Astrocyte of the hippocampus (primary cell): ENCODE measurements at regions not wholly inside any gene's neighbourhood (a gene's known extent, or its start where the extent isn't known, plus 50 kb on each side); places are given as distances from the start of the nearest gene placed in this dataset.
"Not testable (repeated sequence)": the region's sequence is repeated elsewhere in the genome, so short reads cannot be mapped to it uniquely, and the experiment has no call there.

ENCODE experiments used
- DNase-seq: peaks from one replicate; pipeline ENCODE4 v3.0.0; 2011; ENCODE audit warnings: low read depth, low spot score

DNA sequence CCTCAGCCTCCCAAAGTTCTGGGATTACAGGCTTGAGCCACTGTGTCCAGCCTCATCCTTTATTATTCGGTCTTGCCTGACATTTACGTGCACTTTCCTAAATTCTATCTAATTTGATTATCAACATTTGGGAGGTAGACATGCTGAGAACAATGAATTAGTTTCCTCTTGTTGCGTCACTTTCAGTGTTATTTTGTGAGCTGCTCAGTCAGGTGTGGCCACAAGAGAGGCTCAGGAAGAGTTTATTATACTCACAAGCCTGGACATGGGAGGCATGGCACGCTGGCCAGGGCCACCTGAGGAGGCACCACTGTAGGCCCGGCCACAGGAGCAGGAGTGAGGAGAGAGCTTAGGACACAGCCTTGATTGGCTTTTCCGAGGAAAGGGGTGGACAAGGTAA is 59.7 kb upstream of the RBFOX2 start:
- no peak for DNase-seq

DNA sequence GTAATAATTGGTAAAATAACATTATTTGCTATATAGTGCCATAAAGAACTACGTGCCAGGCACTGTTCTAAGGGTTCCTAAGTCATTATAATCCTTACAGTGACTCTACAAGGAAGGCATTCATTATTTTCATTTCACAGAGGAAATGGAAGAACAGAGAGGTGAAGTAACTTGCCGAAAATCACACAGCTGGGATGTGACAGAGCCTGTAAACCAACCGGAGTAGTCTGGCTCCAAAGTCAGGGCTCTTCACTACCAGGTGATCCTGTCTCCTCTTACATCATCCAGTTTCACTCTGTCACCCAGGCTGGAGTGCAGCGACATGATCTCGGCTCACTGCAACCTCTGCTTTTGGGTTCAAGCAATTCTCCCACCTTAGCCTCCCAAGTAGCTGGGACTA is 59.2 kb upstream of the RBFOX2 start:
- DNase-seq: no peak

DNA sequence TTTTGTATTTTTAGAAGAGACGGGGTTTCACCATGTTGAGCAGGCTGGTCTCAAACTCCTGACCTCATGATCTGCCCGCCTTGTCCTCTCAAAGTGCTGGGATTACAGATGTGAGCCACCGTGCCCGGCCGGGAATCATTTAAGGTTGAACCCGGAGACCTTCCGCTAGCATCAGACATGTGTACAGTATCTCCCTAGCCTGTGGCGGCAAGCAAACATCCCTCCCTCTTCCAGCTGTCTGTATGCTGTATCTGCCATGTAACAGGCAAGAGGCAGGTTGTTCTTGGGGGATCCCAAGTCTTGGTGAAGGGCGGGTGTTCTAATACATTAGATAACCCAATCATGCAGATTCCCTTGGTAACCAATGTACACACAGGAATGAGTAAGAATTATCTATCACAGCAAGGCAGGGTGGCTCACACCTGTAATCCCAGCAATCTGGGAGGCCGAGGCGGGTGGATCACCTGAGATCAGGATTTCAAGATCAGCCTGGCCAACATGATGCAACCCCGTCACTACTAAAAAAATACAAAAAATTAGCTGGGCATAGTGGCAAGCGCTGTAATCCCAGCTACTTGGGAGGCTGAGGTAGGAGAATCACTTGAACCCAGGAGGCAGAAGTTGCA is 58.1 kb upstream of the RBFOX2 start:
- no peak for DNase-seq

DNA sequence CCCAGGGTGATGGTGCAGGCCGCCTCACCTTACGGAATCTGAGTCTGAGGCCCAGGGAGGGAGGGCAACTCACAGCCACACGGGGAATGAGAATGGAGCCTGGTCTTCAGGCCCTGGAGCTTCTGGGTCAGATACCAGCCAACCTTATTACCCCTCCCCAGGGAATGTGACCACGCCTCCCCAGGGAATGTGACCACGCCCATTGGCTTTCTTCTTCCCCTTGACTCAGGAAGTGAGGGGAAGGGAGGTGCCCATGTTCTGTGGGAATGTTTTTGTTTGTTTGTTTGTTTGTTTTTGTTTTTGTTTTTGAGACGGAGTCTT is 57.5 kb upstream of the RBFOX2 start:
- no peak for DNase-seq

DNA sequence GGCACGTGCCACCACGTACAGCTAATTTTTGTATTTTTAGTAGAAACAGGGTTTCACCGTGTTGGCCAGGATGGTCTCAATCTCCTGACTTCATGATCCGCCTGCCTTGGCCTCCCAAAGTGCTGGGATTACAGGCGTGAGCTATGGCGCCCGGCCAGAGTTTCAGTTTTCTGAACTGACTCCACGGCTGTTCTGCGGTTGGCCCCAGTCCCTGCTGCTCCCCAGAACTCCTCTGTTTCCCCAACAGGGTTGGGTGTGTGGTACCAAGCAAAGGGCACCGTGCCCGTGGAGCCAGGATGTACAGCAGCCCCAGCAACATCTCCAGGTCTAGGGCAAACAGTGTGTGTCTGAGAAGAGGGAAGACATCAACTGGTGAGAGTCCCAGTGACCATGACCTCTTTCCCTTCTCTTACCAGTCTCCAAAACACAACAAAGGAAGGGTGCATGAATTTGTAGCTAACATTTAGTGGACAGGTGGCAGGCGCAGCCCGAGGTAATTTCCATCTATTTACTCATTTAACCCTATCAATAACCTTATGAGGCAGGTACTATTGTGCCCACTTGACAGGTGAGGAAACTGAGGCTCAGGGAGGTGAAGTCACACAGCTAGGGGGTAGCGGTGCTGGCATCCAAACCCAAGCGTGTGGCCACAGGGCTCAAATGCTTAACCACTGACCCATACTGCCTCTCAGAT is 57.0 kb upstream of the RBFOX2 start:
- no peak for DNase-seq

DNA sequence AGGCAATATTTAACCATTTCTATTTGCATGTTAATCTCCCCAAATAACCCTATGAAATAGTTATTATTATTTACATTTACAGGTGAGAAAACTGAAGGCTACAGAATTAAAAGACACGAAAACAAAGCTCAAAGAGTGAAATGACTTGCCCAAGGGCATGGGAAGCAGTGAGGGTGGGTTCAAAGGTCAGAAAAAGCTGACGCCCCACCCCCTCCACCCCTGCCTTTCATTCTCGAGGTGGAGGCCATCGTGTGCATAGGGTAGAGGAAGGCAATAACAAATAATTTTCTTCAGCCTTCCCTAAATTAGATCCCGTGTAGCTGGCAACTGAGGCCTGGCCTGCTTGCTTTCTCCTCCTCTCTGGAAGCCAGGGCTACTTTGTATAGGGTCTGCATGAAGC is 56.1 kb upstream of the RBFOX2 start:
- no peak for DNase-seq

DNA sequence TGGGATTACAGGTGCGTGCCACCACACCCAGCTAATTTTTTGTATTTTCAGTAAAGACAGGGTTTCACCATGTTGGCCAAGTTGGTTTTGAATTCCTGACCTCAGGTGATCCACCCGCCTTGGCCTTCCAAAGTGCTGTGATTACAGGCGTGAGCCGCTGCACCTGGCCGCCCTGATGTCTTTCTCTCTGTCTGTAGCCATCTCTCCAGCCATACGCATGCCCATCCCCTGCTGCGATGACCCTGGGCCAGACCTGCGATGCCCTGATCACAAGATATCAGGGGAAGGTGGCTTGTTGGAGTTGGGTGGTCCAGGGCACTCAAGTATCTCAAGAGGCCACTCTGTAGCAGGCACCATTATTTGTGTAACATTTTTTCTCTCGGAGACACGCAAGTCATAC is 54.4 kb upstream of the RBFOX2 start:
- DNase-seq: no peak

DNA sequence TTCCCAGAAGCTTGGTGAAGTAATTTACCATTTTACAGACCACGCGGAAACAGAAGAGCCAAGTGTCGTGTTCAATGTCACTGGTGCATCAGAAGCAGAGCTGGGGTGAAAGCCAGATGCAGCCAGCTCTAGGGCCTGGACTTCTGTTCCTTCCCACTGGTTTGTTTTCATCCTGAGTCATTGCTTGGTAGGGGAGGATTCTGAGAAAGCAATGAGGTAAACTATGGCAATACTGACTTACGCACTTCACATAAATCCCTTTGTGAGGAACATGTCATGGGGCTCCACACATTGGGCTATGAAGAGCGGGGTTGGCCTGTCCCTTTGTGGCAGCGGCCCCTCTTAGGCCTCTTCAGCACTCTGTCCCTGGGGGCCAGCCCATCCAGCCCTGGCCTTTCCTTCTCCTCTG is 52.4 kb upstream of the RBFOX2 start:
- peak; percentile 92 for DNase-seq

DNA sequence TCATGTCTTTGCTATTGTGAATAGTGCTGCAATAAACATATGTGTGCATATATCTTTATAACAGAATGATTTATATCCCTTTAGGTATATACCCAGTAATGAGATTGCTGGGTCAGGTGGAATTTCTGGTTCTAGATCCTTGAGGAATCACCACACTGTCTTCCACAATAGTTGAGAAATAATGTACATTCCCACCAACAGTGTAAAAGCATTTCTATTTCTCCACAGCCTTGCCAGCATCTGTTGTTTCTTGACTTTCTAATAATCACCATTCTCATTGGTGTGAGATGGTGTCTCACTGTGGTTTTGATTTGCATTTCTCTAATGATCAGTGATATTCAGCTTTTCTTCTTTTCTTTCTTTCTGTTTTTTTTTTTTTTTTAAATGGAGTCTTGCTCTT is 51.7 kb upstream of the RBFOX2 start:
- not testable (repeated sequence) for DNase-seq

DNA sequence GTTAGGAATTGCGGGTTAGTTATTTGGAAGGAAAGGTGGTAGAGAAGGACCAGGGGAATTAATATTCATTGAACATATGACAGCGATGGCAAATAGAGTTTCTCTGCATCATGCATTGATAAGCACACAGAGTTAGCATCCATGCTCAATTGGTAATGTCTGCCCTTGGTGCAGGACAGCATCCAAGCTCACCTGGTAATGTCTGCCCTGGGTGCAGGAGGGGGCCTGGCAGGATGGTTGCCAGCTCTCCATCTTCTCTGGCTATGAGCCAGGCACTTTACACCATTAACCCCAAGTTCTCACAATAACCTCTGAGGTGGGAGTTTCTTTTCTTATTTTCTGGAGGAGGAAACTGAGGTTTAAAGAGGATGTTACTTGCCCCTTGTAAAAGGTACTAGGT is 50.4 kb upstream of the RBFOX2 start:
- DNase-seq: no peak
